Fibroblast of lung (primary cell): ENCODE measurements at regions not wholly inside any gene's neighbourhood (a gene's known extent, or its start where the extent isn't known, plus 50 kb on each side); places are given as distances from the start of the nearest gene placed in this dataset.

ENCODE experiments used
- DNase-seq, 2 donors: peaks; one replicate each; pipeline versions ENCODE4 v3.0.0 to v3.0.0-alpha.2; 2010; ENCODE audit warnings: low read depth in 2 of 2
- H2AFZ ChIP-seq: 2 replicates; pipeline ENCODE4 v1.5.1; 2012; ENCODE audit warnings: low read length, control low read depth, inconsistent platforms
- H3K27ac ChIP-seq: 2 replicates; pipeline ENCODE4 v1.5.1; 2011; ENCODE audit warnings: low read length, control low read depth; ENCODE audit not compliant: insufficient read depth
- H3K27me3 ChIP-seq: 2 replicates; pipeline ENCODE4 v1.5.1; 2011; ENCODE audit warnings: mild to moderate bottlenecking, low read length; ENCODE audit not compliant: control insufficient read depth, insufficient read depth
- H3K36me3 ChIP-seq: 2 replicates; pipeline ENCODE4 v1.5.1; 2011; ENCODE audit warnings: low read length; ENCODE audit not compliant: control insufficient read depth, insufficient read depth
- H3K4me1 ChIP-seq: 2 replicates; pipeline ENCODE4 v1.5.1; 2011; ENCODE audit warnings: low read length; ENCODE audit not compliant: control insufficient read depth, insufficient read depth; ENCODE audit errors: extremely low read depth
- H3K4me2 ChIP-seq: 2 replicates; pipeline ENCODE4 v1.5.1; 2011; ENCODE audit warnings: low read length, control low read depth; ENCODE audit not compliant: insufficient read depth; ENCODE audit errors: extremely low read depth
- H3K4me3 ChIP-seq, 4 experiments: fragments of 200-600 bp in 1 of 4; sonication (generic) in 1 of 4; replicated peaks in 1 of 4; 2 replicates each; pipeline ENCODE4 v1.5.1; 2011 to 2016; ENCODE audit warnings: low read length in 4 of 4, low read depth in 3 of 4, mild to moderate bottlenecking in 3 of 4, control low read depth in 2 of 4, inconsistent platforms in 1 of 4, mixed read lengths in 1 of 4; ENCODE audit not compliant: insufficient read depth in 1 of 4; ENCODE audit errors: control extremely low read depth in 1 of 4
- H3K79me2 ChIP-seq: 2 replicates; pipeline ENCODE4 v1.5.1; 2012; ENCODE audit warnings: mild to moderate bottlenecking, low read length, inconsistent platforms; ENCODE audit not compliant: control insufficient read depth, insufficient read depth
- H3K9ac ChIP-seq: 2 replicates; pipeline ENCODE4 v1.5.1; 2011; ENCODE audit warnings: mild to moderate bottlenecking, low read length, control low read depth; ENCODE audit not compliant: insufficient read depth
- H3K9me3 ChIP-seq: 2 replicates; pipeline ENCODE4 v1.5.1; 2012; ENCODE audit warnings: low read depth, low read length; ENCODE audit not compliant: control insufficient read depth, insufficient read depth
- H4K20me1 ChIP-seq: 2 replicates; pipeline ENCODE4 v1.5.1; 2011; ENCODE audit warnings: low read length; ENCODE audit not compliant: control insufficient read depth, insufficient read depth; ENCODE audit errors: extremely low read depth
- EZH2 ChIP-seq: IDR thresholded peaks from 2 replicates; pipeline ENCODE4 v1.5.1; 2012; ENCODE audit warnings: low read length, control low read depth, mild to moderate bottlenecking; ENCODE audit errors: missing control alignments
- TF ChIP-seq, protein P1 (sequence below), 2 donors: IDR thresholded peaks in 1 of 2; conservative IDR thresholded peaks in 1 of 2; 1 replicate in 1 of 2; 2 replicates in 1 of 2; pipeline ENCODE4 v1.5.1; 2011 to 2012; ENCODE audit warnings: low read length in 2 of 2, control low read depth in 1 of 2, inconsistent platforms in 1 of 2, low read depth in 1 of 2, mild to moderate bottlenecking in 1 of 2

DNA sequence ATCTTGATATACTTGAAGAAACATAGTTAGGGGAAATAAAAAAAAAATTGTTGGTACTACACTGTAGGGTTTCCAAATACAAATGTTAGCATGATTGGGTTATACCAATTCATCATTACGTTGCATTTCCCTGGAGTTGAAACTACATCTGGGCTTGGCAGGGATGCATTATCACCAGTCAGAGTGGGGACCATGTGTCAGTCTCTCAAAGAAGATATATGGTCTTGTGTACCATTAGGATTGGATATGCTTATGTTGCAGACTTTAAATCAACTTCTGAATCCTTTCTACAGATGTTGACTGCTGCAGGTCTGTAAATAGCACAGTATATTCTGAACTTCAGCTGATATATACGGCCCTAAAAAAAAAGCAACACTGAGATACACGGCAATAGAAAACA is 188.5 kb downstream of the SLIT2 start:
- Histone ChIP-seq H3K4me3 (no peak overlapping the region), H3K36me3 (no peaks in the 10 kb centered on the region), H3K27ac (no peak overlapping the region), H3K27me3 (no peaks in the 10 kb centered on the region), H3K79me2 (no peaks in the 10 kb centered on the region), H3K9me3 (no peaks in the 10 kb centered on the region), H3K9ac (no peak overlapping the region), H3K4me1 (no peaks in the 10 kb centered on the region), H4K20me1 (no peaks in the 10 kb centered on the region), H3K4me2 (no peak overlapping the region), H2AFZ (no peak overlapping the region)
- DNase-seq: no peak
- TF ChIP-seq, protein P1, sequence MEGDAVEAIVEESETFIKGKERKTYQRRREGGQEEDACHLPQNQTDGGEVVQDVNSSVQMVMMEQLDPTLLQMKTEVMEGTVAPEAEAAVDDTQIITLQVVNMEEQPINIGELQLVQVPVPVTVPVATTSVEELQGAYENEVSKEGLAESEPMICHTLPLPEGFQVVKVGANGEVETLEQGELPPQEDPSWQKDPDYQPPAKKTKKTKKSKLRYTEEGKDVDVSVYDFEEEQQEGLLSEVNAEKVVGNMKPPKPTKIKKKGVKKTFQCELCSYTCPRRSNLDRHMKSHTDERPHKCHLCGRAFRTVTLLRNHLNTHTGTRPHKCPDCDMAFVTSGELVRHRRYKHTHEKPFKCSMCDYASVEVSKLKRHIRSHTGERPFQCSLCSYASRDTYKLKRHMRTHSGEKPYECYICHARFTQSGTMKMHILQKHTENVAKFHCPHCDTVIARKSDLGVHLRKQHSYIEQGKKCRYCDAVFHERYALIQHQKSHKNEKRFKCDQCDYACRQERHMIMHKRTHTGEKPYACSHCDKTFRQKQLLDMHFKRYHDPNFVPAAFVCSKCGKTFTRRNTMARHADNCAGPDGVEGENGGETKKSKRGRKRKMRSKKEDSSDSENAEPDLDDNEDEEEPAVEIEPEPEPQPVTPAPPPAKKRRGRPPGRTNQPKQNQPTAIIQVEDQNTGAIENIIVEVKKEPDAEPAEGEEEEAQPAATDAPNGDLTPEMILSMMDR (conservative IDR thresholded peaks at IDR 0.05 in 1 of 2, IDR thresholded peaks at IDR 0.05 in 1 of 2; ENCODE audit: low read depth in 1 of 2, low read length in 2 of 2): no peak
- TF ChIP-seq EZH2: no peak

DNA sequence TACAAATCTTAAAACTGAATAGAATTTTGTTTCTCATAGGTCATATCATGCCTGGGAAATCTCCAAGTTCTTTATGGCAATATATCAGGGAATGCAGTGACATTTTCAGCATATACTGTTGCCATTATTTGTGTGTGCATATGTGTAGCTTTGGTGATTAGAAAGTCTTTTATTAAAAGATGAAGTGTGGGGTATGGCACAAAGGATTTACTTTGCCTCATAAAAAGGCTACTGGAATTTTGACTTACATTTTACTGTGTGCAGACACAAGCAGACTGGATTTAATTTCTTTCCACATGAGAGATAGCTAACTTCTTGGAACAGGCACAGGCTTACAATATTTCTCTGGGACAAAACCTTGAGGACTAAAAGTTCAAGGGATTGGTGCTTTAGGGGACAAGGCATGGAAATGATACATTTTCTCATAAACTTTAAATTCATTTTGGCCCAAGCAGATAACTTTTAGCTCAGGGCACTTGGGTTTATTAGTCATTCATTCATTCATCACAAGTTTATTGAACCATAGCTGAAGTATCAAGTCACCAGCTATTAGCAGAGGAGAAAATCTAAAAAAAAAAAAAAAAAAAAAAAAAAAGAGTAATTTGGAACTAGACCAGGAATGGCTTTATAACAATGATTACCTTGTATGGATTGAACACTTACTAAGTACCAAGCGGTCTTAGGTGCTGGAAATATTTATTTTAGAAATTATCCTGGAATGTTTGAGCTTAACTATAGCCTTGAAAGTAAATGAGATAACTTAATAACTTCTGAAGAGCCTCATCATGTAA is 191.5 kb downstream of the SLIT2 start:
- Histone ChIP-seq H2AFZ (no peak overlapping the region), H3K27ac (no peak overlapping the region), H3K27me3 (no peaks in the 10 kb centered on the region), H3K79me2 (no peaks in the 10 kb centered on the region), H3K4me3 (no peak overlapping the region), H3K9ac (no peak overlapping the region), H3K9me3 (no peaks in the 10 kb centered on the region), H4K20me1 (no peaks in the 10 kb centered on the region), H3K4me2 (no peak overlapping the region), H3K36me3 (no peaks in the 10 kb centered on the region), H3K4me1 (no peaks in the 10 kb centered on the region)
- DNase-seq: no peak
- TF ChIP-seq EZH2: no peak
- TF ChIP-seq, protein P1 (conservative IDR thresholded peaks at IDR 0.05 in 1 of 2, IDR thresholded peaks at IDR 0.05 in 1 of 2; ENCODE audit: low read depth in 1 of 2, low read length in 2 of 2): no peak

DNA sequence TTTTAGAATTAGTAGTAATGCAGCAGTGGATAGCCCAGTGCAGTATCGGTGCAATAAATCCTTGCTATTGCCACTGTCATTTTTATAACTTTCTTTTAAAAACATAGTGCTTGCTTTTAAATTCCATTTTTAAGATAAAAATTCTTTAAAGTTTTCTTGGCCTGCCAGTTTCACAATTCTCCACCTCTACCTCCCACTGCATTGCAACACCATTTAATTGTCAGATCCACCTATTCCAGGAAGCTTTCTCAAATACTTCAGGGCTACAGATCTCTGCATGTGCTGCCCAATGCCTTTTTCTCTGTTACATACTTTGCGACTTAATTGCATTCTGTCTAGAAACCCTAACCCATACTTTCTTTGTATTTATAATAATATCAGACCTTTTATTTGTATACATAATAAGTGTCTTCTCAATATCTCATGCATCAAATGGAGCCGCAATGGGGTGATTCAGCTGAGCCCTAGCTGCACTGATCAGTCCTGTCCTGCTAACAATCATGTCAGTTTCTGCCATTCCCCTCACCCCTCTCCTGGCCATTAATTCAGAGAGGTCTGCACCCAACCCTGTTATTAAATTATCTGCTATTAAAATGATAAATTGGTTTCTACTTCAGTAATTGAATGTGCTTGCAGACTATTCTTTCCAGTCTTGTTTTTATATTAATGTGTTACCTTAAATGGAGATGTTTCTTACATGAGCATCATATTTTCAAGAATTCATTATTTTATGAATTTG is 193.1 kb downstream of the SLIT2 start:
- H4K20me1 ChIP-seq: no peaks in the 10 kb centered on the region
- no peak overlapping the region for H3K4me3 ChIP-seq
- H2AFZ ChIP-seq: no peak overlapping the region
- TF ChIP-seq, protein P1 (conservative IDR thresholded peaks at IDR 0.05 in 1 of 2, IDR thresholded peaks at IDR 0.05 in 1 of 2; ENCODE audit: low read depth in 1 of 2, low read length in 2 of 2): no peak
- TF ChIP-seq EZH2: no peak
- no peaks in the 10 kb centered on the region for H3K27me3 ChIP-seq
- no peak overlapping the region for H3K27ac ChIP-seq
- no peaks in the 10 kb centered on the region for H3K4me1 ChIP-seq
- H3K4me2 ChIP-seq: no peak overlapping the region
- no peak for DNase-seq
- no peaks in the 10 kb centered on the region for H3K79me2 ChIP-seq
- no peak overlapping the region for H3K9ac ChIP-seq
- no peaks in the 10 kb centered on the region for H3K9me3 ChIP-seq
- no peaks in the 10 kb centered on the region for H3K36me3 ChIP-seq
